GM19467 (cell line): ENCODE measurements at regions not wholly inside any gene's neighbourhood (a gene's known extent, or its start where the extent isn't known, plus 50 kb on each side); places are given as distances from the start of the nearest gene placed in this dataset.

Experiments
- ATAC-seq: cut with Tn5 transposase; IDR thresholded peaks from one replicate; pipeline ENCODE4 v1.9.1; 2021; ENCODE audit warnings: mild to moderate bottlenecking, moderate library complexity; ENCODE audit not compliant: unreplicated experiment

- no peak for ATAC-seq
These were observed 260.7 kb downstream of the MAF start for GRCh38 chr16:79339863-79340262.

GRCh38 chr16:79337906-79338305 lies 262.6 kb downstream of the MAF start:
- no peak for ATAC-seq

GRCh38 chr16:79336437-79337229 lies 263.9 kb downstream of the MAF start:
- no peak for ATAC-seq

GRCh38 chr16:79334127-79334526 lies 266.4 kb downstream of the MAF start:
- ATAC-seq = no peak

- no peak for ATAC-seq
These were observed 269.5 kb downstream of the MAF start for GRCh38 chr16:79331066-79331465.

GRCh38 chr16:79329967-79330366 lies 270.6 kb downstream of the MAF start:
- ATAC-seq = no peak

- ATAC-seq = no peak
These were observed 271.4 kb downstream of the MAF start for GRCh38 chr16:79329166-79329521.

- ATAC-seq = no peak
These were observed 272.0 kb downstream of the MAF start for GRCh38 chr16:79328402-79329165.

GRCh38 chr16:79327836-79328235 lies 272.7 kb downstream of the MAF start:
- ATAC-seq = no peak

GRCh38 chr16:79326549-79326948 lies 274.0 kb downstream of the MAF start:
- no peak for ATAC-seq

GRCh38 chr16:79325226-79325945 lies 275.2 kb downstream of the MAF start:
- no peak for ATAC-seq

- ATAC-seq = no peak
These were observed 279.6 kb downstream of the MAF start for GRCh38 chr16:79320956-79321355.

- ATAC-seq = no peak
These were observed 282.2 kb downstream of the MAF start for GRCh38 chr16:79318143-79318899.

- no peak for ATAC-seq
These were observed 283.0 kb downstream of the MAF start for GRCh38 chr16:79317521-79317920.

- no peak for ATAC-seq
These were observed 283.5 kb downstream of the MAF start for GRCh38 chr16:79317026-79317425.

GRCh38 chr16:79316004-79316458 lies 284.5 kb downstream of the MAF start:
- ATAC-seq = peak; percentile 76

GRCh38 chr16:79312502-79312901 lies 288.0 kb downstream of the MAF start:
- no peak for ATAC-seq

- no peak for ATAC-seq
These were observed 289.8 kb downstream of the MAF start for GRCh38 chr16:79310710-79311109.

- ATAC-seq = no peak
These were observed 290.9 kb downstream of the MAF start for GRCh38 chr16:79309606-79310005.

- no peak for ATAC-seq
These were observed 293.3 kb downstream of the MAF start for GRCh38 chr16:79307214-79307613.

GRCh38 chr16:79305074-79305473 lies 295.5 kb downstream of the MAF start:
- ATAC-seq = no peak
